ENCODE measurements at regions not wholly inside any gene's neighbourhood (a gene's known extent, or its start where the extent isn't known, plus 50 kb on each side); places are given as distances from the start of the nearest gene placed in this dataset.

DNA sequence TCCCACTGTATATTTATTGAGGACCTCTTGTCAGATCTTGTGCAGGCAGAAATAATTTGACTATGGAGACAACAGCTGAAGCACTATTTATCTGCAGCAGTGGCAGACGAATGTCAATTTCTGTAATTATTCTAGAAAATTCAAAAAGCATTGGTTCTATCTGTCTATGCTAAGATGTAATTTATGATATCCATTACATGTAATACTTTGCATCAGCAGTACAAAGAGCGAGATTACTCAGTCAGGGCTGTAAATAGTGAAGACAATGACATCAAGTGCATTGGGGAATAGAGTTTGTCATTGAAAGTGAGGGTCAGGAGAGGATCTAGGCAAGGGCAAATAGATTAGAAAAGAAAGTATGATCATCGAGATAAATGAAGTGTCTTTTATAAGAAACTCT, 508.2 kb downstream of the ZWINT start:
- no peak for TF ChIP-seq EP300 (IDR thresholded peaks at IDR 0.05)
- TF ChIP-seq, protein P1, sequence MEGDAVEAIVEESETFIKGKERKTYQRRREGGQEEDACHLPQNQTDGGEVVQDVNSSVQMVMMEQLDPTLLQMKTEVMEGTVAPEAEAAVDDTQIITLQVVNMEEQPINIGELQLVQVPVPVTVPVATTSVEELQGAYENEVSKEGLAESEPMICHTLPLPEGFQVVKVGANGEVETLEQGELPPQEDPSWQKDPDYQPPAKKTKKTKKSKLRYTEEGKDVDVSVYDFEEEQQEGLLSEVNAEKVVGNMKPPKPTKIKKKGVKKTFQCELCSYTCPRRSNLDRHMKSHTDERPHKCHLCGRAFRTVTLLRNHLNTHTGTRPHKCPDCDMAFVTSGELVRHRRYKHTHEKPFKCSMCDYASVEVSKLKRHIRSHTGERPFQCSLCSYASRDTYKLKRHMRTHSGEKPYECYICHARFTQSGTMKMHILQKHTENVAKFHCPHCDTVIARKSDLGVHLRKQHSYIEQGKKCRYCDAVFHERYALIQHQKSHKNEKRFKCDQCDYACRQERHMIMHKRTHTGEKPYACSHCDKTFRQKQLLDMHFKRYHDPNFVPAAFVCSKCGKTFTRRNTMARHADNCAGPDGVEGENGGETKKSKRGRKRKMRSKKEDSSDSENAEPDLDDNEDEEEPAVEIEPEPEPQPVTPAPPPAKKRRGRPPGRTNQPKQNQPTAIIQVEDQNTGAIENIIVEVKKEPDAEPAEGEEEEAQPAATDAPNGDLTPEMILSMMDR (IDR thresholded peaks at IDR 0.05), result no peak
- TF ChIP-seq POLR2A (IDR thresholded peaks at IDR 0.05), result no peak
- TF ChIP-seq POLR2AphosphoS5 (IDR thresholded peaks at IDR 0.05), result no peak

All from sigmoid colon (tissue), 4 donors.